ENCODE measurements at regions not wholly inside any gene's neighbourhood (a gene's known extent, or its start where the extent isn't known, plus 50 kb on each side); places are given as distances from the start of the nearest gene placed in this dataset.

- Mint-ChIP-seq H3K27ac (ENCODE audit: unreplicated experiment) (peak overlapping the region; percentile 1), H3K36me3 (ENCODE audit: low read depth) (no peaks in the 10 kb centered on the region), H3K27me3 (ENCODE audit: low read depth) (no peaks in the 10 kb centered on the region), H3K9me3 (ENCODE audit: low read depth) (peaks cover 3% of the 10 kb centered on the region), H3K4me3 (ENCODE audit: unreplicated experiment) (no peak overlapping the region), H3K4me1 (ENCODE audit: low read depth) (peaks cover 85% of the 10 kb centered on the region)
- no peak for DNase-seq (ENCODE audit: low spot score)
- no peak for TF ChIP-seq CTCF (IDR thresholded peaks at IDR 0.05)
Observed at GRCh38 chr2:216563646-216564045, 65.0 kb downstream of the RPL37A start.

GRCh38 chr2:216564611-216565010 is 66.0 kb downstream of the RPL37A start:
- no peak for TF ChIP-seq CTCF (IDR thresholded peaks at IDR 0.05)
- Mint-ChIP-seq H3K4me3 (ENCODE audit: unreplicated experiment) (no peak overlapping the region), H3K27ac (ENCODE audit: unreplicated experiment) (no peak overlapping the region), H3K9me3 (ENCODE audit: low read depth) (peaks cover 3% of the 10 kb centered on the region), H3K4me1 (ENCODE audit: low read depth) (peaks cover 82% of the 10 kb centered on the region), H3K27me3 (ENCODE audit: low read depth) (no peaks in the 10 kb centered on the region), H3K36me3 (ENCODE audit: low read depth) (no peaks in the 10 kb centered on the region)
- no peak for DNase-seq (ENCODE audit: low spot score)

- Mint-ChIP-seq H3K27me3 (ENCODE audit: low read depth) (no peaks in the 10 kb centered on the region), H3K4me1 (ENCODE audit: low read depth) (peaks cover 70% of the 10 kb centered on the region), H3K9me3 (ENCODE audit: low read depth) (peaks cover 3% of the 10 kb centered on the region), H3K27ac (ENCODE audit: unreplicated experiment) (peak overlapping the region; percentile 89), H3K4me3 (ENCODE audit: unreplicated experiment) (no peak overlapping the region), H3K36me3 (ENCODE audit: low read depth) (no peaks in the 10 kb centered on the region)
- no peak for DNase-seq (ENCODE audit: low spot score)
- TF ChIP-seq CTCF (IDR thresholded peaks at IDR 0.05), result no peak
Observed at GRCh38 chr2:216565956-216566355, 67.3 kb upstream of the IGFBP2 start.

GRCh38 chr2:216568576-216568975 is 64.6 kb upstream of the IGFBP2 start:
- Mint-ChIP-seq H3K36me3 (ENCODE audit: low read depth) (peaks cover 2% of the 10 kb centered on the region), H3K9me3 (ENCODE audit: low read depth) (peaks cover 9% of the 10 kb centered on the region), H3K4me1 (ENCODE audit: low read depth) (peaks cover 65% of the 10 kb centered on the region), H3K4me3 (ENCODE audit: unreplicated experiment) (no peak overlapping the region), H3K27me3 (ENCODE audit: low read depth) (no peaks in the 10 kb centered on the region), H3K27ac (ENCODE audit: unreplicated experiment) (no peak overlapping the region)
- no peak for TF ChIP-seq CTCF (IDR thresholded peaks at IDR 0.05)
- DNase-seq (ENCODE audit: low spot score), result no peak

GRCh38 chr2:216569765-216570164 is 63.5 kb upstream of the IGFBP2 start:
- Mint-ChIP-seq H3K4me1 (ENCODE audit: low read depth) (peaks cover 63% of the 10 kb centered on the region), H3K9me3 (ENCODE audit: low read depth) (peaks cover 9% of the 10 kb centered on the region), H3K4me3 (ENCODE audit: unreplicated experiment) (no peak overlapping the region)

More at GRCh38 chr2:216569765-216570164, 63.5 kb upstream of the IGFBP2 start:
- DNase-seq (ENCODE audit: low spot score), result no peak
- TF ChIP-seq CTCF (IDR thresholded peaks at IDR 0.05), result no peak
- H3K27me3 Mint-ChIP-seq (ENCODE audit: low read depth), result no peaks in the 10 kb centered on the region
- H3K36me3 Mint-ChIP-seq (ENCODE audit: low read depth), result peaks cover 2% of the 10 kb centered on the region
- H3K27ac Mint-ChIP-seq (ENCODE audit: unreplicated experiment), result no peak overlapping the region
